GM23338 (cell line): ENCODE measurements at regions not wholly inside any gene's neighbourhood (a gene's known extent, or its start where the extent isn't known, plus 50 kb on each side); places are given as distances from the start of the nearest gene placed in this dataset.

Experiments
- ATAC-seq: fragments of 200-7000 bp; cut with Tn5 transposase; 3 replicates; pipeline ENCODE4 v1.9.1; 2020
- DNase-seq: peaks from one replicate; pipeline ENCODE4 v3.0.0-alpha.2; 2015; ENCODE audit warnings: low spot score
- H2AFZ ChIP-seq: fragments of 200-600 bp; sonication (generic); 2 replicates; pipeline ENCODE4 v1.8.0; 2016; ENCODE audit warnings: antibody characterized with exemption, mild to moderate bottlenecking, moderate library complexity
- H3F3A ChIP-seq: fragments of 200-600 bp; sonication (generic); replicated peaks from 2 replicates; pipeline ENCODE4 v1.8.0; 2017; ENCODE audit warnings: antibody characterized with exemption, mixed run types, low read depth
- H3K27ac ChIP-seq: fragments of 200-600 bp; sonication (generic); 2 replicates; pipeline ENCODE4 v1.6.1; 2016; ENCODE audit warnings: low read depth
- H3K27me3 ChIP-seq: fragments of 200-600 bp; sonication (generic); 2 replicates; pipeline ENCODE4 v1.8.0; 2016; ENCODE audit warnings: mild to moderate bottlenecking, mixed run types, moderate library complexity; ENCODE audit not compliant: insufficient read depth
- H3K36me3 ChIP-seq: fragments of 200-600 bp; sonication (generic); 2 replicates; pipeline ENCODE4 v1.8.0; 2016; ENCODE audit warnings: mild to moderate bottlenecking; ENCODE audit not compliant: insufficient read depth
- H3K4me1 ChIP-seq: fragments of 200-600 bp; sonication (generic); 2 replicates; pipeline ENCODE4 v1.8.0; 2016; ENCODE audit warnings: mild to moderate bottlenecking, moderate library complexity; ENCODE audit not compliant: insufficient read depth
- H3K4me2 ChIP-seq: fragments of 200-600 bp; sonication (generic); 2 replicates; pipeline ENCODE4 v1.7.1; 2017; ENCODE audit warnings: mixed run types
- H3K4me3 ChIP-seq: fragments of 200-600 bp; sonication (generic); 2 replicates; pipeline ENCODE4 v1.6.1; 2016; ENCODE audit warnings: mixed run types
- H3K79me2 ChIP-seq: fragments of 200-600 bp; sonication (generic); replicated peaks from 2 replicates; pipeline ENCODE4 v1.8.0; 2017; ENCODE audit warnings: mild to moderate bottlenecking; ENCODE audit not compliant: insufficient read depth
- H3K9me2 ChIP-seq: fragments of 200-600 bp; sonication (generic); 2 replicates; pipeline ENCODE4 v1.8.0; 2017; ENCODE audit not compliant: insufficient read depth
- H4K20me1 ChIP-seq: fragments of 200-600 bp; sonication (generic); replicated peaks from 2 replicates; pipeline ENCODE4 v1.8.0; 2017; ENCODE audit warnings: mild to moderate bottlenecking; ENCODE audit not compliant: insufficient read depth
- H3K27ac Mint-ChIP-seq: 2 replicates; pipeline ENCODE4 v1.8.0; 2020; ENCODE audit warnings: inconsistent platforms, mild to moderate bottlenecking, moderate library complexity, mixed read lengths
- H3K27me3 Mint-ChIP-seq: 3 replicates; pipeline ENCODE4 v1.8.0; 2022; ENCODE audit warnings: low read depth, mild to moderate bottlenecking, moderate library complexity, mixed read lengths, inconsistent platforms; ENCODE audit not compliant: insufficient read depth, poor library complexity
- H3K36me3 Mint-ChIP-seq: 3 replicates; pipeline ENCODE4 v1.8.0; 2021; ENCODE audit warnings: low read depth, mild to moderate bottlenecking, inconsistent platforms, moderate library complexity, mixed read lengths
- H3K4me1 Mint-ChIP-seq: 3 replicates; pipeline ENCODE4 v1.8.0; 2020; ENCODE audit warnings: mild to moderate bottlenecking, inconsistent platforms, mixed read lengths
- H3K4me3 Mint-ChIP-seq: 3 replicates; pipeline ENCODE4 v1.8.0; 2021; ENCODE audit warnings: moderate library complexity, mild to moderate bottlenecking, inconsistent platforms, mixed read lengths
- H3K9me3 Mint-ChIP-seq: 3 replicates; pipeline ENCODE4 v1.8.0; 2020; ENCODE audit warnings: moderate library complexity, mild to moderate bottlenecking, inconsistent platforms, mixed read lengths
- CREB1 ChIP-seq: fragments of 250-450 bp; sonication (Bioruptor Pico); IDR thresholded peaks from 2 replicates; pipeline ENCODE4 v1.5.0; 2020; ENCODE audit warnings: low read depth, mild to moderate bottlenecking, moderate library complexity
- EZH2 ChIP-seq: fragments of 200-600 bp; sonication (generic); IDR thresholded peaks from one replicate; pipeline ENCODE4 v1.8.0; 2017; ENCODE audit warnings: antibody characterized with exemption, mild to moderate bottlenecking, low read depth; ENCODE audit not compliant: unreplicated experiment
- EZH2phosphoT487 ChIP-seq: fragments of 200-600 bp; sonication (generic); IDR thresholded peaks from one replicate; pipeline ENCODE4 v1.8.1; 2018; ENCODE audit warnings: antibody characterized with exemption; ENCODE audit not compliant: unreplicated experiment
- JUNB ChIP-seq: IDR thresholded peaks from one replicate; pipeline ENCODE4 v1.6.1; 2016; ENCODE audit warnings: antibody characterized with exemption; ENCODE audit not compliant: unreplicated experiment
- NANOG ChIP-seq: IDR thresholded peaks from 2 replicates; pipeline ENCODE4 v1.6.1; 2016; ENCODE audit warnings: antibody characterized with exemption, borderline replicate concordance
- POLR2AphosphoS5 ChIP-seq: IDR thresholded peaks from 2 replicates; pipeline ENCODE4 v1.6.1; 2016; ENCODE audit warnings: antibody characterized with exemption, low read depth
- STAT1 ChIP-seq: IDR thresholded peaks from one replicate; pipeline ENCODE4 v1.6.1; 2016; ENCODE audit warnings: antibody characterized with exemption; ENCODE audit not compliant: unreplicated experiment
- ZNF114 ChIP-seq: fragments of 250-450 bp; sonication (Bioruptor Pico); IDR thresholded peaks from 2 replicates; pipeline ENCODE4 v1.5.0; 2020; ENCODE audit warnings: mild to moderate bottlenecking, moderate library complexity
- ZNF331 ChIP-seq: fragments of 250-450 bp; sonication (Bioruptor Pico); IDR thresholded peaks from 2 replicates; pipeline ENCODE4 v1.5.0; 2020; ENCODE audit warnings: low read depth, mild to moderate bottlenecking, moderate library complexity
- TF ChIP-seq, protein P1 (sequence below): IDR thresholded peaks from one replicate; pipeline ENCODE4 v1.6.1; 2018; ENCODE audit warnings: antibody characterized with exemption; ENCODE audit not compliant: unreplicated experiment
- TF ChIP-seq, protein P2 (sequence below), 2 experiments: fragments of 200-600 bp in 1 of 2; sonication (generic) in 1 of 2; conservative IDR thresholded peaks; 2 replicates each; pipeline versions ENCODE4 v1.5.1 to v1.6.1; 2016 to 2017; ENCODE audit warnings: antibody characterized with exemption in 2 of 2, low read depth in 2 of 2, mild to moderate bottlenecking in 2 of 2, moderate library complexity in 1 of 2
- TF ChIP-seq, protein P3 (sequence below): fragments of 250-450 bp; sonication (Bioruptor Pico); IDR thresholded peaks from 2 replicates; pipeline ENCODE4 v1.5.0; 2020; ENCODE audit warnings: mild to moderate bottlenecking, moderate library complexity
- TF ChIP-seq, protein P4 (sequence below): IDR thresholded peaks from 2 replicates; pipeline ENCODE4 v1.6.1; 2016; ENCODE audit warnings: antibody characterized with exemption

DNA sequence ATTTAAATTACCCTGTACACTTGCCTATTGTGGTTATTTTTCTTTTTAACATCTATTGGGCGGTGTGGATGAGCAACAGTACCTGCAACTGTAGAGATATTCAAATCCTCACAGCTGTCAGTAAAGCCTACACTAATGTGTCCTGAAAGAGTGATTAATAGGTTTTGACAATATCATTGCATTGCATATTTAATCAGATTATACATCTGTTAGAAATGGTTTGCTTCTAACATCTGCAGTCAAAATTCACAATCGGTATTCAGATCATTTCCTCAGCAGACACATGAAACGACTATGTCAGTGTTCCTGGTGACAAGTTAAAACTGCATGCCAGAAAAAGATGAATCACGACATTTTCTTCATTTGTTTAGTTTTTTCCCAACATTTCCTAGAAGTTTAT, 254.6 kb upstream of the EPHA5 start:
- Mint-ChIP-seq H3K9me3 (peaks cover 3% of the 10 kb centered on the region; the same call in 2 of the 3 replicates), H3K27me3 (no peaks in the 10 kb centered on the region), H3K4me1 (peaks cover 14% of the 10 kb centered on the region; the same call in 2 of the 3 replicates), H3K36me3 (peaks cover 7% of the 10 kb centered on the region; the same call in 1 of the 3 replicates), H3K27ac (no peak overlapping the region), H3K4me3 (no peak overlapping the region)
- no peaks in the 10 kb centered on the region for H3F3A ChIP-seq
- no peaks in the 10 kb centered on the region for H3K27me3 ChIP-seq
- TF ChIP-seq, protein P1, sequence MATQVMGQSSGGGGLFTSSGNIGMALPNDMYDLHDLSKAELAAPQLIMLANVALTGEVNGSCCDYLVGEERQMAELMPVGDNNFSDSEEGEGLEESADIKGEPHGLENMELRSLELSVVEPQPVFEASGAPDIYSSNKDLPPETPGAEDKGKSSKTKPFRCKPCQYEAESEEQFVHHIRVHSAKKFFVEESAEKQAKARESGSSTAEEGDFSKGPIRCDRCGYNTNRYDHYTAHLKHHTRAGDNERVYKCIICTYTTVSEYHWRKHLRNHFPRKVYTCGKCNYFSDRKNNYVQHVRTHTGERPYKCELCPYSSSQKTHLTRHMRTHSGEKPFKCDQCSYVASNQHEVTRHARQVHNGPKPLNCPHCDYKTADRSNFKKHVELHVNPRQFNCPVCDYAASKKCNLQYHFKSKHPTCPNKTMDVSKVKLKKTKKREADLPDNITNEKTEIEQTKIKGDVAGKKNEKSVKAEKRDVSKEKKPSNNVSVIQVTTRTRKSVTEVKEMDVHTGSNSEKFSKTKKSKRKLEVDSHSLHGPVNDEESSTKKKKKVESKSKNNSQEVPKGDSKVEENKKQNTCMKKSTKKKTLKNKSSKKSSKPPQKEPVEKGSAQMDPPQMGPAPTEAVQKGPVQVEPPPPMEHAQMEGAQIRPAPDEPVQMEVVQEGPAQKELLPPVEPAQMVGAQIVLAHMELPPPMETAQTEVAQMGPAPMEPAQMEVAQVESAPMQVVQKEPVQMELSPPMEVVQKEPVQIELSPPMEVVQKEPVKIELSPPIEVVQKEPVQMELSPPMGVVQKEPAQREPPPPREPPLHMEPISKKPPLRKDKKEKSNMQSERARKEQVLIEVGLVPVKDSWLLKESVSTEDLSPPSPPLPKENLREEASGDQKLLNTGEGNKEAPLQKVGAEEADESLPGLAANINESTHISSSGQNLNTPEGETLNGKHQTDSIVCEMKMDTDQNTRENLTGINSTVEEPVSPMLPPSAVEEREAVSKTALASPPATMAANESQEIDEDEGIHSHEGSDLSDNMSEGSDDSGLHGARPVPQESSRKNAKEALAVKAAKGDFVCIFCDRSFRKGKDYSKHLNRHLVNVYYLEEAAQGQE: no peak
- TF ChIP-seq, protein P2, sequence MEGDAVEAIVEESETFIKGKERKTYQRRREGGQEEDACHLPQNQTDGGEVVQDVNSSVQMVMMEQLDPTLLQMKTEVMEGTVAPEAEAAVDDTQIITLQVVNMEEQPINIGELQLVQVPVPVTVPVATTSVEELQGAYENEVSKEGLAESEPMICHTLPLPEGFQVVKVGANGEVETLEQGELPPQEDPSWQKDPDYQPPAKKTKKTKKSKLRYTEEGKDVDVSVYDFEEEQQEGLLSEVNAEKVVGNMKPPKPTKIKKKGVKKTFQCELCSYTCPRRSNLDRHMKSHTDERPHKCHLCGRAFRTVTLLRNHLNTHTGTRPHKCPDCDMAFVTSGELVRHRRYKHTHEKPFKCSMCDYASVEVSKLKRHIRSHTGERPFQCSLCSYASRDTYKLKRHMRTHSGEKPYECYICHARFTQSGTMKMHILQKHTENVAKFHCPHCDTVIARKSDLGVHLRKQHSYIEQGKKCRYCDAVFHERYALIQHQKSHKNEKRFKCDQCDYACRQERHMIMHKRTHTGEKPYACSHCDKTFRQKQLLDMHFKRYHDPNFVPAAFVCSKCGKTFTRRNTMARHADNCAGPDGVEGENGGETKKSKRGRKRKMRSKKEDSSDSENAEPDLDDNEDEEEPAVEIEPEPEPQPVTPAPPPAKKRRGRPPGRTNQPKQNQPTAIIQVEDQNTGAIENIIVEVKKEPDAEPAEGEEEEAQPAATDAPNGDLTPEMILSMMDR (conservative IDR thresholded peaks at IDR 0.05; ENCODE audit: low read depth in 2 of 2): no peak
- TF ChIP-seq EZH2phosphoT487 (no peak), POLR2AphosphoS5 (no peak), ZNF114 (CRISPR knock-in tag) (no peak), STAT1 (no peak), NANOG (no peak), EZH2 (no peak), ZNF331 (CRISPR knock-in tag) (no peak), CREB1 (no peak), JUNB (no peak)
- TF ChIP-seq, protein P3, sequence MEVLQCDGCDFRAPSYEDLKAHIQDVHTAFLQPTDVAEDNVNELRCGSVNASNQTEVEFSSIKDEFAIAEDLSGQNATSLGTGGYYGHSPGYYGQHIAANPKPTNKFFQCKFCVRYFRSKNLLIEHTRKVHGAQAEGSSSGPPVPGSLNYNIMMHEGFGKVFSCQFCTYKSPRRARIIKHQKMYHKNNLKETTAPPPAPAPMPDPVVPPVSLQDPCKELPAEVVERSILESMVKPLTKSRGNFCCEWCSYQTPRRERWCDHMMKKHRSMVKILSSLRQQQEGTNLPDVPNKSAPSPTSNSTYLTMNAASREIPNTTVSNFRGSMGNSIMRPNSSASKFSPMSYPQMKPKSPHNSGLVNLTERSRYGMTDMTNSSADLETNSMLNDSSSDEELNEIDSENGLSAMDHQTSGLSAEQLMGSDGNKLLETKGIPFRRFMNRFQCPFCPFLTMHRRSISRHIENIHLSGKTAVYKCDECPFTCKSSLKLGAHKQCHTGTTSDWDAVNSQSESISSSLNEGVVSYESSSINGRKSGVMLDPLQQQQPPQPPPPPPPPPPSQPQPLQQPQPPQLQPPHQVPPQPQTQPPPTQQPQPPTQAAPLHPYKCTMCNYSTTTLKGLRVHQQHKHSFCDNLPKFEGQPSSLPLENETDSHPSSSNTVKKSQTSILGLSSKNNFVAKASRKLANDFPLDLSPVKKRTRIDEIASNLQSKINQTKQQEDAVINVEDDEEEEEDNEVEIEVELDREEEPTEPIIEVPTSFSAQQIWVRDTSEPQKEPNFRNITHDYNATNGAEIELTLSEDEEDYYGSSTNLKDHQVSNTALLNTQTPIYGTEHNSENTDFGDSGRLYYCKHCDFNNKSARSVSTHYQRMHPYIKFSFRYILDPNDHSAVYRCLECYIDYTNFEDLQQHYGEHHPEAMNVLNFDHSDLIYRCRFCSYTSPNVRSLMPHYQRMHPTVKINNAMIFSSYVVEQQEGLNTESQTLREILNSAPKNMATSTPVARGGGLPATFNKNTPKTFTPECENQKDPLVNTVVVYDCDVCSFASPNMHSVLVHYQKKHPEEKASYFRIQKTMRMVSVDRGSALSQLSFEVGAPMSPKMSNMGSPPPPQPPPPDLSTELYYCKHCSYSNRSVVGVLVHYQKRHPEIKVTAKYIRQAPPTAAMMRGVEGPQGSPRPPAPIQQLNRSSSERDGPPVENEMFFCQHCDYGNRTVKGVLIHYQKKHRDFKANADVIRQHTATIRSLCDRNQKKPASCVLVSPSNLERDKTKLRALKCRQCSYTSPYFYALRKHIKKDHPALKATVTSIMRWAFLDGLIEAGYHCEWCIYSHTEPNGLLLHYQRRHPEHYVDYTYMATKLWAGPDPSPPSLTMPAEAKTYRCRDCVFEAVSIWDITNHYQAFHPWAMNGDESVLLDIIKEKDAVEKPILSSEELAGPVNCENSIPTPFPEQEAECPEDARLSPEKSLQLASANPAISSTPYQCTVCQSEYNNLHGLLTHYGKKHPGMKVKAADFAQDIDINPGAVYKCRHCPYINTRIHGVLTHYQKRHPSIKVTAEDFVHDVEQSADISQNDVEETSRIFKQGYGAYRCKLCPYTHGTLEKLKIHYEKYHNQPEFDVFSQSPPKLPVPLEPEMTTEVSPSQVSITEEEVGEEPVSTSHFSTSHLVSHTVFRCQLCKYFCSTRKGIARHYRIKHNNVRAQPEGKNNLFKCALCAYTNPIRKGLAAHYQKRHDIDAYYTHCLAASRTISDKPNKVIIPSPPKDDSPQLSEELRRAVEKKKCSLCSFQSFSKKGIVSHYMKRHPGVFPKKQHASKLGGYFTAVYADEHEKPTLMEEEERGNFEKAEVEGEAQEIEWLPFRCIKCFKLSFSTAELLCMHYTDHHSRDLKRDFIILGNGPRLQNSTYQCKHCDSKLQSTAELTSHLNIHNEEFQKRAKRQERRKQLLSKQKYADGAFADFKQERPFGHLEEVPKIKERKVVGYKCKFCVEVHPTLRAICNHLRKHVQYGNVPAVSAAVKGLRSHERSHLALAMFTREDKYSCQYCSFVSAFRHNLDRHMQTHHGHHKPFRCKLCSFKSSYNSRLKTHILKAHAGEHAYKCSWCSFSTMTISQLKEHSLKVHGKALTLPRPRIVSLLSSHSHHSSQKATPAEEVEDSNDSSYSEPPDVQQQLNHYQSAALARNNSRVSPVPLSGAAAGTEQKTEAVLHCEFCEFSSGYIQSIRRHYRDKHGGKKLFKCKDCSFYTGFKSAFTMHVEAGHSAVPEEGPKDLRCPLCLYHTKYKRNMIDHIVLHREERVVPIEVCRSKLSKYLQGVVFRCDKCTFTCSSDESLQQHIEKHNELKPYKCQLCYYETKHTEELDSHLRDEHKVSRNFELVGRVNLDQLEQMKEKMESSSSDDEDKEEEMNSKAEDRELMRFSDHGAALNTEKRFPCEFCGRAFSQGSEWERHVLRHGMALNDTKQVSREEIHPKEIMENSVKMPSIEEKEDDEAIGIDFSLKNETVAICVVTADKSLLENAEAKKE (CRISPR knock-in tag): no peak
- TF ChIP-seq, protein P4, sequence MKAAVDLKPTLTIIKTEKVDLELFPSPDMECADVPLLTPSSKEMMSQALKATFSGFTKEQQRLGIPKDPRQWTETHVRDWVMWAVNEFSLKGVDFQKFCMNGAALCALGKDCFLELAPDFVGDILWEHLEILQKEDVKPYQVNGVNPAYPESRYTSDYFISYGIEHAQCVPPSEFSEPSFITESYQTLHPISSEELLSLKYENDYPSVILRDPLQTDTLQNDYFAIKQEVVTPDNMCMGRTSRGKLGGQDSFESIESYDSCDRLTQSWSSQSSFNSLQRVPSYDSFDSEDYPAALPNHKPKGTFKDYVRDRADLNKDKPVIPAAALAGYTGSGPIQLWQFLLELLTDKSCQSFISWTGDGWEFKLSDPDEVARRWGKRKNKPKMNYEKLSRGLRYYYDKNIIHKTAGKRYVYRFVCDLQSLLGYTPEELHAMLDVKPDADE: no peak
- ATAC-seq: no peak
- no peak overlapping the region for H3K4me2 ChIP-seq
- H3K79me2 ChIP-seq: no peaks in the 10 kb centered on the region
- H3K36me3 ChIP-seq: no peaks in the 10 kb centered on the region
- H3K4me1 ChIP-seq: peaks cover 12% of the 10 kb centered on the region; the same call in 1 of the 2 replicates
- H3K27ac ChIP-seq: no peak overlapping the region
- no peaks in the 10 kb centered on the region for H4K20me1 ChIP-seq
- no peak for DNase-seq
- H3K9me2 ChIP-seq: peaks cover 10% of the 10 kb centered on the region
- no peak overlapping the region for H2AFZ ChIP-seq
- no peak overlapping the region for H3K4me3 ChIP-seq
